Liver (tissue), 8 donors: ENCODE measurements at regions not wholly inside any gene's neighbourhood (a gene's known extent, or its start where the extent isn't known, plus 50 kb on each side); places are given as distances from the start of the nearest gene placed in this dataset.

Experiments
- DNase-seq: peaks from one replicate; pipeline ENCODE4 v3.0.0-alpha.2; 2017; ENCODE audit warnings: low spot score
- H3K27ac ChIP-seq, 2 donors: one replicate each; pipeline ENCODE4 v1.7.0; 2013; ENCODE audit warnings: inconsistent platforms in 2 of 2, low read length in 2 of 2, control low read depth in 1 of 2, low read depth in 1 of 2, mild to moderate bottlenecking in 1 of 2
- H3K27me3 ChIP-seq, 4 donors: one replicate each; pipeline versions ENCODE4 v1.6.1 to v1.7.0; 2013; ENCODE audit warnings: low read length in 3 of 4, inconsistent platforms in 1 of 4, mild to moderate bottlenecking in 1 of 4, moderate library complexity in 1 of 4; ENCODE audit not compliant: control insufficient read depth in 4 of 4, insufficient read depth in 4 of 4
- H3K36me3 ChIP-seq, 4 donors: one replicate each; pipeline versions ENCODE4 v1.6.1 to v1.7.0; 2013; ENCODE audit warnings: low read length in 3 of 4, mild to moderate bottlenecking in 3 of 4, low read depth in 1 of 4, moderate library complexity in 1 of 4; ENCODE audit not compliant: control insufficient read depth in 4 of 4, insufficient read depth in 3 of 4
- H3K4me1 ChIP-seq, 4 donors: one replicate each; pipeline versions ENCODE4 v1.6.1 to v1.7.0; 2013; ENCODE audit warnings: low read length in 3 of 4, mild to moderate bottlenecking in 3 of 4, moderate library complexity in 1 of 4; ENCODE audit not compliant: control insufficient read depth in 4 of 4, insufficient read depth in 4 of 4
- H3K4me3 ChIP-seq, 3 donors: one replicate each; pipeline versions ENCODE4 v1.6.1 to v1.7.0; 2013; ENCODE audit warnings: low read length in 3 of 3, control low read depth in 1 of 3, low read depth in 1 of 3, mild to moderate bottlenecking in 1 of 3
- H3K9ac ChIP-seq, 2 donors: one replicate each; pipeline ENCODE4 v1.7.0; 2013; ENCODE audit warnings: low read length in 2 of 2, mild to moderate bottlenecking in 2 of 2, moderate library complexity in 2 of 2, control low read depth in 1 of 2, low read depth in 1 of 2
- H3K9me3 ChIP-seq, 4 donors: one replicate each; pipeline versions ENCODE4 v1.6.1 to v1.7.0; 2013; ENCODE audit warnings: low read length in 3 of 4; ENCODE audit not compliant: control insufficient read depth in 4 of 4
- EGR1 ChIP-seq, 2 donors: IDR thresholded peaks; 2 replicates each; pipeline ENCODE4 v1.6.1; 2016 to 2018; ENCODE audit warnings: antibody characterized with exemption in 2 of 2, low read depth in 2 of 2
- FOXA1 ChIP-seq: IDR thresholded peaks from 2 replicates; pipeline ENCODE4 v1.6.1; 2016; ENCODE audit warnings: antibody characterized with exemption
- FOXA2 ChIP-seq: IDR thresholded peaks from 2 replicates; pipeline ENCODE4 v1.6.1; 2016; ENCODE audit warnings: antibody characterized with exemption
- GABPA ChIP-seq, 2 donors: IDR thresholded peaks in 1 of 2; conservative IDR thresholded peaks in 1 of 2; 2 replicates each; pipeline ENCODE4 v1.6.1; 2016; ENCODE audit warnings: antibody characterized with exemption in 2 of 2, mild to moderate bottlenecking in 1 of 2, moderate library complexity in 1 of 2
- HNF4A ChIP-seq, 2 donors: conservative IDR thresholded peaks; 2 replicates each; pipeline ENCODE4 v1.6.1; 2016; ENCODE audit warnings: antibody characterized with exemption in 2 of 2, mild to moderate bottlenecking in 2 of 2
- HNF4G ChIP-seq: IDR thresholded peaks from 2 replicates; pipeline ENCODE4 v1.6.1; 2016; ENCODE audit warnings: antibody characterized with exemption
- JUND ChIP-seq, 2 donors: IDR thresholded peaks; 2 replicates each; pipeline ENCODE4 v1.6.1; 2016; ENCODE audit warnings: antibody characterized with exemption in 2 of 2
- NR2F2 ChIP-seq: IDR thresholded peaks from 2 replicates; pipeline ENCODE4 v1.6.1; 2016; ENCODE audit warnings: antibody characterized with exemption
- REST ChIP-seq: IDR thresholded peaks from 2 replicates; pipeline ENCODE4 v1.6.1; 2016; ENCODE audit warnings: antibody characterized with exemption, mild to moderate bottlenecking
- RXRA ChIP-seq, 2 donors: IDR thresholded peaks; 2 replicates each; pipeline ENCODE4 v1.6.1; 2017 to 2018; ENCODE audit warnings: antibody characterized with exemption in 2 of 2, mild to moderate bottlenecking in 1 of 2
- SP1 ChIP-seq: IDR thresholded peaks from 2 replicates; pipeline ENCODE4 v1.6.1; 2018; ENCODE audit warnings: antibody characterized with exemption, mild to moderate bottlenecking
- TAF1 ChIP-seq: conservative IDR thresholded peaks from 2 replicates; pipeline ENCODE4 v1.6.1; 2016; ENCODE audit warnings: antibody characterized with exemption, mild to moderate bottlenecking
- YY1 ChIP-seq: IDR thresholded peaks from 2 replicates; pipeline ENCODE4 v1.6.1; 2016; ENCODE audit warnings: antibody characterized with exemption, mild to moderate bottlenecking
- ZBTB33 ChIP-seq: IDR thresholded peaks from 2 replicates; pipeline ENCODE4 v1.6.1; 2016; ENCODE audit warnings: antibody characterized with exemption
- WGBS: extraction: QIAGEN DNeasy Blood & Tissue Kit; methylation state at CpG from one replicate; pipeline ENCODE4 v1.1.7; 2013; 5-methylcytosine and 5-hydroxymethylcytosine counted together
- TF ChIP-seq, protein P1 (sequence below): IDR thresholded peaks from 2 replicates; pipeline ENCODE4 v1.6.1; 2016; ENCODE audit warnings: antibody characterized with exemption
- TF ChIP-seq, protein P2 (sequence below): fragments of 150-350 bp; IDR thresholded peaks from 2 replicates; pipeline ENCODE4 v1.5.1; 2017; ENCODE audit warnings: improper control_type of control experiment, low read depth, low read length; ENCODE audit not compliant: missing input control
- donor health status: healthy.
- donor health status: healthy.
- donor health status: healthy.
- donor health status: healthy.
- donor health status: healthy.

DNA sequence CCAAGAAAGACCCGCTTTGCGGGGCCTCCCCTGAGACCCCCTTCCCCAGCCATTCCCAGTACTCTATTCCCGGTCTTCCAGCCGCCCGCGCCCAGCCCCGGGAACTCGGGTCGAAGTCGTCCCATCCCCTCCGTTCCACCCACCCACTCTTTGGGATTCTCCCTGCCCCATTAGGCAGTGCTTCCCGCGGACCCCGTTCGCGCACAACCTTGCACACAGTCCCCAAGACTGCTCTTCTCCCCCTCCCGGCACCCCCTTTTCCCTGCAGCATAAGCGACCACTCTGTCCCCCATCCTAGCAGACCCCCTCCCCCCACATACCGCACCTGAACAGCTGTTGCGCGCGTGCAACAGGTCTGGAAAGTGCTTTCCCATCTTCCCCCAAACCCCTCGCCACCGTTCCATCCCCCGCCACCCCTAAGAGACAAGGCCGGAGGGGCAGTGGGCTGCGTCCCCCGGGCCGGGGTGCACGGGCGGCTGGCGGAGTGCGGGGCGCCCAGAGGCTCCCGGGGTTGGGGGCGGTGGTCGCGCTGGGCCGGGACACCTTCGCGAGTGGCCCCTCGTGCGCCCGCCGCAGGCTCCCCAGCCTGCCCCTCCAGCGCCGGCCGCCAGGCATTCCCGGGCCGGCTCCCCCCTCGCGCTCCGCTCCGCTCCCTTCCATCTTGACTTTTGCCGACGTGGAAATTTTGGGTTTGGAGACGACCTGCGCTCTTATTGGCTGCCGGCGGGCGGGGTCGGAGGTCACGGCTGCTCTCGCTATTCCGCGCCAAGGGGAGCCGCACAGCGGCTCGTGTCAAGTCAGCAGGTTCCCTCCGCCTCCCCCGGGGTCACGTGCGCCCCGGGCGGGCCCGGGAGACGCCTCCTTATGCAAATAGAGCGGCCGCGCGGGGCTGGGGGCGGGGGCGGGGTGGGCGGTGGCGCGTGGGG lies 201.2 kb upstream of the NFE2L3 start:
- no peaks in the 10 kb centered on the region for H3K27me3 ChIP-seq
- no peaks in the 10 kb centered on the region for H3K36me3 ChIP-seq
- peak overlapping the region; percentile 50 to 93 (median 90) for H3K4me3 ChIP-seq
- peaks cover 4 to 22% (median 17%) of the 10 kb centered on the region in 4 donors for H3K4me1 ChIP-seq
- H3K9me3 ChIP-seq: no peaks in the 10 kb centered on the region
- no peak for TF ChIP-seq ZBTB33
- TF ChIP-seq, protein P1, sequence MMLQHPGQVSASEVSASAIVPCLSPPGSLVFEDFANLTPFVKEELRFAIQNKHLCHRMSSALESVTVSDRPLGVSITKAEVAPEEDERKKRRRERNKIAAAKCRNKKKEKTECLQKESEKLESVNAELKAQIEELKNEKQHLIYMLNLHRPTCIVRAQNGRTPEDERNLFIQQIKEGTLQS: no peak
- TF ChIP-seq FOXA2: no peak
- TF ChIP-seq HNF4A (conservative IDR thresholded peaks at IDR 0.05): peak; percentile 9 to 10
- no peak for TF ChIP-seq HNF4G
- TF ChIP-seq TAF1: no peak
- peak; percentile 7 for TF ChIP-seq REST
- TF ChIP-seq JUND (IDR thresholded peaks at IDR 0.05): no peak
- peak; percentile 89 for TF ChIP-seq YY1
- TF ChIP-seq, protein P2, sequence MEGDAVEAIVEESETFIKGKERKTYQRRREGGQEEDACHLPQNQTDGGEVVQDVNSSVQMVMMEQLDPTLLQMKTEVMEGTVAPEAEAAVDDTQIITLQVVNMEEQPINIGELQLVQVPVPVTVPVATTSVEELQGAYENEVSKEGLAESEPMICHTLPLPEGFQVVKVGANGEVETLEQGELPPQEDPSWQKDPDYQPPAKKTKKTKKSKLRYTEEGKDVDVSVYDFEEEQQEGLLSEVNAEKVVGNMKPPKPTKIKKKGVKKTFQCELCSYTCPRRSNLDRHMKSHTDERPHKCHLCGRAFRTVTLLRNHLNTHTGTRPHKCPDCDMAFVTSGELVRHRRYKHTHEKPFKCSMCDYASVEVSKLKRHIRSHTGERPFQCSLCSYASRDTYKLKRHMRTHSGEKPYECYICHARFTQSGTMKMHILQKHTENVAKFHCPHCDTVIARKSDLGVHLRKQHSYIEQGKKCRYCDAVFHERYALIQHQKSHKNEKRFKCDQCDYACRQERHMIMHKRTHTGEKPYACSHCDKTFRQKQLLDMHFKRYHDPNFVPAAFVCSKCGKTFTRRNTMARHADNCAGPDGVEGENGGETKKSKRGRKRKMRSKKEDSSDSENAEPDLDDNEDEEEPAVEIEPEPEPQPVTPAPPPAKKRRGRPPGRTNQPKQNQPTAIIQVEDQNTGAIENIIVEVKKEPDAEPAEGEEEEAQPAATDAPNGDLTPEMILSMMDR: no peak
- no peak for TF ChIP-seq SP1
- peak in 1 of 2 donors; percentile 31 for TF ChIP-seq RXRA (IDR thresholded peaks at IDR 0.05)
- no peak for TF ChIP-seq GABPA (IDR thresholded peaks at IDR 0.05 in 1 of 2, conservative IDR thresholded peaks at IDR 0.05 in 1 of 2)
- no peak for TF ChIP-seq FOXA1
- TF ChIP-seq NR2F2: no peak
- TF ChIP-seq EGR1 (IDR thresholded peaks at IDR 0.05; ENCODE audit: low read depth in 2 of 2): peak in 1 of 2 donors; percentile 45
- DNase-seq: peak; percentile 87
- H3K9ac ChIP-seq: peak overlapping the region; percentile 40 to 74
- under 1% methylated on average over 86 of the region's 86 CpGs for WGBS
- H3K27ac ChIP-seq: peak overlapping the region; percentile 90 to 93
